HG03571 (cell line): ENCODE measurements at regions not wholly inside any gene's neighbourhood (a gene's known extent, or its start where the extent isn't known, plus 50 kb on each side); places are given as distances from the start of the nearest gene placed in this dataset.
"Not testable (repeated sequence)": the region's sequence is repeated elsewhere in the genome, so short reads cannot be mapped to it uniquely, and the experiment has no call there.

Experiments used
- ATAC-seq: cut with Tn5 transposase; IDR thresholded peaks from one replicate; pipeline ENCODE4 v1.9.1; 2021; ENCODE audit not compliant: unreplicated experiment

DNA sequence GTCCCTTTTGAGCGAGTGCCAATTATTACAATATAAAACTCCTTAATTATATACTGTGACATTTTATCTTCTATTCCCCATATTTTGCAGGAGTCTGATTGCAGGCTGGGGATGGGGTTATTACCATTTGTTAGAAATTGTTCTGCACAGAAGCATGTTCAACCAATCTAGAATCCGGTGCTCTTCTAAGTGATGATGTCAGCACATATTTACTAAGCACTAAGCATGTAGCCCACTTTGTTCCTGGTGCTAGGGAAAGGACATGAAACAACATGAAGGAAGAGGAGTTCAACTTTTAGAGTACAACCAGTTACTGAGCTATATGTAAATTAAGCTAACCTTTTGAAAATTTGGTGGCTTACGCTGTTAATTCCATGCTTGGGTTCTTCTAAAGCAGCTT is 52.8 kb upstream of the IL1RAPL2 start:
- ATAC-seq: no peak

DNA sequence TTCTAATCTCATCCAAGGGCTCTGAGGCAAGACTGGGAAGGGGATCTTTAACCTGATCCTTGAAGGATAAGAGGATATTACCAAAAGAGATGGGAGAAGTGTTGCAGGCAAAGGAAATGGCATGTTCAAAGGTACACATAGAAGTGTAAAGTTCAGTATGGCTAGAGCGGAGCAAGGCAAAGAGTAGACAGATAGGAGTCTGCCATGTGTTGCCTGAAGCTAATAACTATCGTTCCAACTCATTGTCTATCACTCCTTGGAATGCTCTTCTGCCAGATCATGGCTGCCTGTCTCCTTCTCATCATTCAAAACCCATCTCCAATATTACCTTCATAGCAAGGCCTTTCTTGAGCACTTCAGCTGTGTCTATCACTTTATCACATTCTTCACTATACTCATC is 55.2 kb upstream of the IL1RAPL2 start:
- no peak for ATAC-seq

DNA sequence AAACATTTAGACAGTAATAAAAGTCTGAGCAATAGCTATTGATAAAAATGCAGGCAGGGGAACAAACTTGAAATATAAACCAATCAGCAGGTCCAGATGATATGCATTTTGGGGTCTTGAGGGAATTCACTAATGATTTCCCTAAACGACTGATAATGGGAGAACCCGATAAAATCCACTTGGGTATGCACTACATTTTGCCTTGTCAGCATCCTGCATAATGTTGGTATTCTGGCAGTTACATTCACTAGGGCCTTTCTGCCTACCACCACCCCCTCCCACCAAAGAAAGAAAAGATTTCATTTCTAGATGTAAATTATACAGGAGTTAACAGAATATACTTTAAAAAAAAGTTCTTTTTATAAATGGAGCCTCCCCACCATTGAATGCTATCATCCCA is 63.5 kb upstream of the IL1RAPL2 start:
- no peak for ATAC-seq

DNA sequence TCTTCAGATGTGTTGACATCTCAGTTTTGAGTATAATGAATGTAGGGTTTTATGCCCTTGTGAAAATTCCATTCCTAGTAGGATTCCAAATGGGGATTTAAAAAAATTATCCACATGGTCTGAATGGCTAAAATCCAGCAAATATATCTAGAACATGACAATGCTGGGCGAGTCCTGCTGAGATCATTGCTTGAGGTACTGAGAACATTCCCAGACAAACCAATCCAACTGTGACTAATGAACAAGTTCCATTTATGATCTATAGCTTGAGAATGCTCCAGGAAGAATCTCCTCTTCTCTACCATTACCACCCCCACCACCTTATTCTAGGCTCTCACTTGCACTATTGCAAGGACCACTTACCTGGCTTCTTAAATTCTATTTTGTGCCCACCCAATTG is 77.2 kb upstream of the IL1RAPL2 start:
- ATAC-seq: no peak

DNA sequence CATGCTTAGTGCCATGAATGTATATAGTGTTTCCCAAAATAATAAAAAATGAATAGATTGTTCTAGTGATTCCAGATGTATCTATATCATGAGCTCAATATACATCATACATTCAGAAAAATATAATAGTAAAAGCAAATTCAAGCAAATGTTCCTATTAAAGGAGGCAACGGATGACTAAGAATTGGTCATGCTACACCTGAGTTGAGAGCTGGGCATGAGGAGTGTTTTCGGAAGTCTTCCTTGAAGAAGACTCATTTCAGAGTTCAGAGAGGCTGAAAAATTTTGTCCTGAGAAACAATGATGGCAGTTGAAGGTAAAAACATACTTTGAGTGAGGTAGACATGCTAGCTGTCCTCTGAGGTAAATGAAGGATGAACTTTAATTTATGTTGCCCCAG is 79.3 kb upstream of the IL1RAPL2 start:
- no peak for ATAC-seq

DNA sequence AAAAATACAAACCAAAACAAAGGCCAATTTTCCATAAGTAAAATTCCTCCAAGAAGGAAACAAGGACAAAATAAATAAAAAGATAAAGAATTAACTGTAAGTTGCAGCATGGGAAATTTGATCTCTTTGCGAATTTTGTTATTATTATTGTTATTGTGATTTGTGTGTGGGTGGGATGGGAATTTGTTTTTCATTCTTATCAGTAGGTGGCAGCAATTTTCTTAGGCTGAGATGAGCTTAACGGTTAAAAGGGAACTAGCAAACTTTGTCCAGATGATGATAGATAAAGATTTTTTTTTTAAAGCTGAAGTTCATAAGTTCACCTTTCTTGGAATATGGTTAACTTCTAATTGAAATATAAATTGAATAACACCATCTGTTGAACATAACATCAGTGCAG is 83.2 kb upstream of the IL1RAPL2 start:
- ATAC-seq: no peak

DNA sequence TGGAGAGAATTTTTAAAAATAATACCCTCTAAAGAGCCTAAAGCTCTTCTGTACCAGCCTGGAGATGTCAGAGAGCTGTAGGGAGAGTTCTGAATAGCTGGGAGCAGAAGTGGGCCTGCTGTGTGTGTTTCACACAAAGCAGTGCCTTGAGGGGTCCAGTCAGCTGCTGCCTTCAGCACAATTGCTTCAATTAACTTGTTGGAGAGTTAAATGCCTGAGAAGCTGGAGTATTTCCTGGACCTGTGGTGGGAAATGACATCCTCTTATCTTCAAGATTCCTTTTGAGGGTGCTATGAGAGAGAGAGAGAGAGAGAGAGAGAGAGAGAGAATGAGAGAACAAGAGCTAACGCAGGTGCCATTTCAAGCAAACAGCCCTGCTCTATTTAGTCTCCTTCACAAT is 96.2 kb upstream of the IL1RAPL2 start:
- no peak for ATAC-seq

DNA sequence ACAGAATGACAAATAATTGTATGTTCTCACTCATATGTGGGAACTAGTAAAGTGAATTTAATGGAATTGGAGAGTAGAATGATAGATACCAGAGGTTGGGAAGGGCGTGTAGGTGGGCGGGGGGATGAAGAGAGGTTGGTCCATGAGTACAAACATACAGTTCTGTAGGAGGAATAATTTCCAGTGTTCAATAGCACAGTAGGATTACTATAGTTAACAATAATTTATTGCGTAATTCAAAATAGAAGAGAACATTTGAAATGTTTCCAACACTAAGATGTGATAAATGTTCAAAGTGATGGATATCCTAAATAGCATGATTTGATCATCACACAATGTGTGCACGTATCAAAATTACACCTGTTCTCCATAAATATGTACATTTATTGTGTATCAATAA is 106.2 kb upstream of the IL1RAPL2 start:
- no peak for ATAC-seq

DNA sequence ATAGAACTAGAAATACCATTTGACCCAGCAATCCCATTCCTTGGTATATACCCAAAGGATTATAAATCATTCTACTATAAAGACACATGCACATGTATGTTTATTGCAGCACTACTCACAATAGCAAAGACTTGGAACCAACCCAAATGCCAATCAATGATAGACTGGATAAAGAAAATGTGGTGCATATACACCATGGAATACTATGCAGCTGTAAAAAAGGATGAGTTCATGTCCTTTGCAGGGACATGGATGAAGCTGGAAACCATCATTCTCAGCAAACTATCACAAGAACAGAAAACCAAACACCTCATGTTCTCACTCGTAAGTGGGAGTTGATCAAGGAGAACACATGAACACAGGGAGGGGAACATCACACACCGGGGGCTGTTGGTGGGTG is 108.9 kb upstream of the IL1RAPL2 start:
- not testable (repeated sequence) for ATAC-seq

DNA sequence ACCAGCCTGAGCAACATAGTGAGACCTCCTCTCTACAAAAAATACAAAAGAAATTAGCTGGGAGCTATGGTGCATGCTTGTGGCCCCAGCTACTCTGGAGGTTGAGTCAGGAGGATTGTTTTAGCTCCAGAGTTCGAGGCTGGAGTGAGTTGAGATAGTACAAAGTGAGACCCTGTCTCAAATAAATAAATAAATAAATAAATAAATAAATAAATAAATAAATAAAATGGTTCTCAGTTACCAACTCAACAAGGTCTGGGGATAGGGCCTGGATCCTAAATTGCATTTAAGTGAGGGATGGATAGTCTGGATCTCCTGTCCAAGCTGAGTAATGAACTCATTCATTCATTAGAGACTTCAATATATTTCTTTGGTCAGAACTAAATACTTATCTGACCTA is 115.7 kb upstream of the IL1RAPL2 start:
- ATAC-seq: no peak

DNA sequence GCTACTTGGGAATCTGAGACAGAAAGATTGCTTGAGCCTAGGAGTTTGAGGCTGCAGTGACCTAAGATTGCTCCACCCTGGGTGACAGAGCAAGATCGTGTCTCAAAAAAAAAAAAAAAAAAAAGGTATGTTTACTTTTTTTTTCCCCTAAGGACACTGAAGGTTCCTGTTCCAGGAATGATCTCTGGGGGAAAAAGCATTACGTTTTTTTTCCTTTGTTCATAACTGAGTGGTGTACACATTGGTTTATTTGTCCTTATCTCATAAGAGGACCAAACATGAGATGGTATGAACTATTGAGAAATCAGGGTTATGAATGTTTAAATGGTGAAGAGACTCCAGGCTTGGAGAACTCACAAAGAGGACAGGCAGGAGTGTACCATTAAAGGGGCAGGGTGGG is 120.4 kb upstream of the IL1RAPL2 start:
- ATAC-seq: no peak

DNA sequence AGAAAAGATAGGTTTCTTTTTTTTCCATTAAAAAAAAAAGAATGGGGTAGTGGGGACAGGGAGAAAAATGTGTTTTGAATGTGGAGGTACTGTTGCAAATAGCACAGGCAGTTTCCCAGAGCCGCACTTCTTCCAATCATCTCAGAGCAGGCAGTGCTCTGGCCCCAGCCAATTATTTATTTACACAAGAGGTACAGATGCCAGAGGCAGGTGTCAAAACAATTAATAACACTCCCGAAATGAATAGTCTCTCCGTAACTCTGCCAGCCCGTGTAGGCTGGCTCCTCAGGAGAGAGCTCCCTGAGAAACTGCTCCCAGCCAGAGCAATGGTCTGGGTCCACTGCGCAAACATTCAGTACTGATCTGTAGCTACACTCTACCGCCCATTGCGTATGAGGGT is 130.8 kb upstream of the IL1RAPL2 start:
- ATAC-seq: no peak

DNA sequence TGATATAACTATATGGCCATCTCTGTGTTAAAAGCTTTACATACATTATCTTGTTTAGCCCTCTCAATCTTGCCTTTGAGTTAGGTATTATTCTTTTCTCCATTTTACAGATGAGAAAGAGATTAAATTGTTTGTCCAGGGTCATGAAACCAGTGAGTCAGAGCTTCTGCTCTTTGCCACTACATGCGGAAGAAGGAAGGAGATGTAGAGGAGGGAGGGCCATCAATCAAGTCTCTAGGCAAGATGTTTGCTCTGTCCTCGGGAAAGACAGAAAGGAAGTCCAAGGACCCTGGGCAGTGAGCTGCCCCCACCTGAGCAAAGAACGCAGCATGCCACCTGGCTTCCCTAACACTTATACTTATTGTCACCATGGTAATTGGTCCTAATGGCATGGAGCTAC is 133.7 kb upstream of the IL1RAPL2 start:
- no peak for ATAC-seq

DNA sequence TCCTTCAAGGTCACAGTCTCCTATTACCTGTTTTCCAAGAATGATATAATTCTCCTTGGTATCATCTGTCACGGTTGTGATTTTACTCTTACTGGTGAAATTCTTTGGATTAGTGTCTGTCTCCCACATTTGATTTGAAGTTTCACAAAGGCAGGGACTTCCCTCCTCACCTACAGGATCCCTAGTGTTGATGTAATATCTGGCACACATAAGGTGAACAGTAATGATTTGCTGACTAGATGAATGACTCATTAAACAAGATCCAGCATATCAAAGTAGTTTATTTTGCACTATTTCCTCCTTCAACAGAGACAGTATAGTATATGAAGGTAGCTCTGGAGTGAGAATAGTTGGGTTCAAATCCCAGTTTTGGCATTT is 135.3 kb upstream of the IL1RAPL2 start:
- ATAC-seq: no peak

DNA sequence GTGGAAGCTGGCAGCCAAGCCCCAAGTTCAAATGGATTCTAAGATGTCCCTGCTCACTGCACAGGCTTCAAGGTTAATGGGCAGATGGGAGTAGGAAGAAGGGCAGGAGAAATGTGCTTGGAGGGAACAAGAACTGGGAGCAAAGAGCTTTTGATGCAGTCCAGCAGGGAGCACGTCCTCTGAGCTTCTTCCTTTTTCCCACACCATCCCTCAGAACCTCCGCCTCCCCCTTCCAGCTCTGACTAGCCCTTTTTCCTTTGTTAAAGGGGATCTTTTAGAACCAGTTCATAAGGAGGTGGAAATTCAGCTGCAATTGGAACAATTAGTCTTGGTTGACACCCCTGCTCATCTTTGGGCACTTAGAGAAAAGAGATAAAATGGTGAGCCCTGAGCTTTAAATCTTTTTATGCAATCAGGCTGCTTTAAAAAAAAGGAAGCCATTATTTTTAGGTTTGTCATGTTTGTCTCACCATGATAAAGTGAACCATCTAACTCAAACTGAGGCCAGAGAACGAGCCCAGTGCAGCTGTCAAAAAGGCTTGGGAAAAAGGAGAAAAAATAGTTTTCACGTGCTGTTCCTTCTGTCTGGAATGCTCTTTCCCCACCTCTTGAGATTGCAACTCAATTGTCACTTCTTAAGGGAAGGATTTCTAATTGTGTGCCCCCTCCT is 135.8 kb upstream of the IL1RAPL2 start:
- no peak for ATAC-seq

DNA sequence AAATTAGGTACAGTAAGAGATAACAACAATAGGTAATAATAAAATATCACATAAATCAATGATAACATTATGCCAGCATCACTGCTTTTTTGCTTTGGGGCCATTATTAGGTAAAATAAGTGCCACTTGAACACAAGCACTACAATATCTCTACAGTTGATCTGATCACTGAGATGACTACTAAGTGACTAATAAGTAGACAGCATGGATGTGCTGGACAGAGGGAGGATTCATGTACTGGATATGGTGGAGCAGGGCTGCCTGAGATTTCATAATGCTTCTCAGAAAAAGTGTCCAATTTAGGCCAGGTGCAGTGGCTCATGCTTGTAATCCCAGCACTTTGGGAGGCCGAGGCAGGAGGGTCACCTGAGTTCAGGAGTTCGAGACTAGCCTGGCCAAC is 137.8 kb upstream of the IL1RAPL2 start:
- ATAC-seq: no peak

DNA sequence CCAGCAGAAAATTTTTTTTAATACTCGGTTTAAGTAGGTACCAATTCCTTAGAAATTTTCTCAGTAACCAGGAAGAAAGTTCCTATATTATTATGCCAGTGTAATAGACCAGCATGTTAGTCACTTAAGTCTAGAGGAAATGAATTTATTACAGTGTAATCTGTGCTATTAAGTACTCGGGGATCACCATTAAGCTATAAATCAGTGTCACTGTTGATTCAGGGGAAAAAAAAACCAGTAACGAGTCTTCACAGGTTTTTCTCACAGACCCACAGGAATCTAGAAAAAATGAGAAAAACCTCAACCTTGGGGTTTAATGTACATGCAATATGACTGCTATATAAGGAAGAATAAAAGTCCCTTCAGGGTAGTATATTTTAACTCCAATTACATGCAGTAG is 138.3 kb upstream of the IL1RAPL2 start:
- no peak for ATAC-seq

DNA sequence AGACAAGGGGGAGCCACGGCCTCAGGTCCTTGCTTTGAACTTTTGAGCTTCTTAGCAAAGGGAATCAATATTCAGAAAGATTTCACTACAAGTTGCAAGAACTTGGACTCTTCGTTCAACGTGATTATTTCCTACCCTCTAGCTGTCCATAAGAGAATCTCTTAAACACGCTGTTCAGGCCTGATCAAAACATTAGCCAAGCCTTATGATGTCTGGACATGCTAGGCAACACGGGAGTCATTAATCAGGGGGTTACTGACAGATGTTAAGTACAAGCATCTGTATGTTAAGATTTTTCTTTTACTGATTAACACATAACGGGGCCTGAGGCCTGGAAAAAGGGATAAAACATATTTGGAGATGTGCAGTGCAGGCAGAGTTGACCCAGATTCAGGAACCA is 138.9 kb upstream of the IL1RAPL2 start:
- ATAC-seq: no peak

DNA sequence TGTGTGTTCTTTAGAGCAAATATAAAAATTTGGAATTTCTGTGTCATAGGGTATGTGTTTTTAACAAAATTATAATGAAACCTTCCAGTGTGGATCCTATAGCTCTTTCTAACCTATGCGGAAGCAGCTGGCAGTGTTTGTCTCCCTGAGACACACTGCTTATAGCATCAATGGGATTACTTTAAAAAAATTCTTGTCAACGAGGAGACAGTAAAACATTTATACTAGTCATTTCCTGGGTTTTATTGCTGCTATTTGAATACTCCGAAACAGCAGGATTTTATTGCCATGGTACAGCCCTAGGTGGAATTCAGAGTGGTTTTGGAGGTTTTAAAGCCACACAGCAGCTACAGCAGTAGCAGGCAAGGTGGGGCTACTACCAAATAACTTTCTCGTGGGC is 145.1 kb upstream of the IL1RAPL2 start:
- ATAC-seq: no peak

DNA sequence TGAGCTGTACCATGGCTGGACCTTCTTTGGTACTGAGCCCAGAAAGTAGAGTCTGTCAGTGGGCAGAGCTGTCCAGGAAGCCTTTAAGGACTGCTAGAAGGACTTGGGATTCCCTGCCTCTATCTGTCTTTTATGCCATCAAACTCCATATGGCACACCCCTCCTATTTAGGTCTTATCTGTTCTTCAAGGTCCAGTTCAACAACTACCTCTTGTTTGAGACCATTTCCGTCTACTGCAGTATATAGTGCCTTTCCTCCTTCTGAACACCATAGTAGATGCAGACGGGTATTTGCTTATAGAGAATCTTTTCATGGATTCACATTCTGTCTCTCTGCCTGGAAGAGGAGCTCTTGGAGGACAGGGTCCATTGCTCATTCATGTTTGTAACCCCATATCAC is 146.1 kb upstream of the IL1RAPL2 start:
- ATAC-seq: no peak

DNA sequence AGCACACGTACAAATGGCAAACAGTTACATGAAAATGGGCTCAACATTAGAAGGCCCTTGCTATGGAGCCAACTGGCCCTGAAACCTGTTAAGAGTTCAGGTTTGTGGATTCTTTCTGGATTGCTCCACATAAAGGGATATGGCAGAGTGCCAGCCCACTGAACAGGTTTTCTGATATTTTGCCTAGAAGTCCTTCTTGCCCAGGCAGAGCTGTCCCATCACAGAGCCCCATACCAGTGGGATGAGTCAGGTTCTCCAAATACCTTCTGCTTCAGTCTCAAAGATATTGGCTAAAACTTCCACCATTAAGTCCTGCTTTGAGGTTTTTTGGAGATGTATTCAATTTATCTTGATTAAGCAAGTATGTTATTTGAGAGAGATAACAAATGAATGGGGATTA is 146.8 kb upstream of the IL1RAPL2 start:
- ATAC-seq: no peak

DNA sequence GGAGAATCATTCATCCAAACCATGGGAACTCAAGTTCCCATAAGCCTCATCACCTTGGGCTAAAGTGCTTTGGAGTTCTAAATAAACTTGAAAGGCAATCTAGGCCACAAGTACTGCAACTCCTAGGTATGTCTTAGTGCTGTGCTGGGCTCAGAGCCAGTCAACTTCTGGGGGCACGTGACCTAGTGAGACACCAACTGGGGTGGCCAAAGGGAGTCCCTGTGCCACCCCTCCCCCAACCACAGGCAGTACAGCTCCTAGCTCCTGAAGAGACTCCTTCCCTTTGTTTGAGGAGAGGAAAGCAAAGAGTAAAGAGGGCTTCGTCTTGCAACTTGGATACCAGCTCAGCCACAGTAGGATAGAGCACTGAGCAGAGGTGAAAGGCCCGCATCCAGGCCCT is 154.2 kb upstream of the IL1RAPL2 start:
- ATAC-seq: no peak

DNA sequence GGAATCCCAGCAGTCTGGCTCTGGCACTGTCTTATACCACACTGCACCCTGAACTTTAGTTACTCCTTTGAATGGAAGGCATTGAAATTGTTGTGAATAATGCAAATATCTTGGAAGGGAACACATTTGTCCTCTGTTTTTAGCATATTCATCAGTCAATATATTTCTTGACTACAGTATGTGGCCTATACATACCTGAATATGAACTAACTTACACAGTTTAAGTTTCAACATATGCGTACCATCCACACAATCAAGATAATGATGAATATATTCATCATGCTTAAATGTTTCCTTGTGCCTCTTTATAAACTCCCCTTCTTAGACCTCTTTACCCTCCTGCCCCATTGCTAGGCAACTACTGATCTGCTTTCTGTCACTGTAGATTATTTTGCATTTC is 145.7 kb upstream of the ESX1 start:
- no peak for ATAC-seq

DNA sequence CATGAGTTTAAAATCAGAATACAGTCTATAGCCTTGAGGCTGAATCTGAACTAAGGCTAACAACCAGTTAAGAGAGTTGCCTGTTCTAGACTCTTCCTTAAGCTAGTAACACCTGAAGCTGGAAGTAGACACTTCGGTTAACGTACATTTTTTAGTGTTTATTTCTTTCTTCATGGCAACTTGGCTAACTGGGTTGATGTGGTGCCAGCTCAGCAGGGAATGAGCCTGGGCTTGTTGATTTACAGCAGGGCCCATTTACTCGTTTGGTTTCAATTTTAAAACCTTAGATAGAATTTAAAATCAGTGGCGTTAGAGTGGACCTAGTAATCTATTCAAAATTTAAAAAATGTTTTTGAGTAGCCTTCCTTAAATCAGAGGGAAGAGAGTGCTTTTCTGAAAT is 137.6 kb upstream of the ESX1 start:
- ATAC-seq: no peak
